ENCODE measurements at regions not wholly inside any gene's neighbourhood (a gene's known extent, or its start where the extent isn't known, plus 50 kb on each side); places are given as distances from the start of the nearest gene placed in this dataset.

DNA sequence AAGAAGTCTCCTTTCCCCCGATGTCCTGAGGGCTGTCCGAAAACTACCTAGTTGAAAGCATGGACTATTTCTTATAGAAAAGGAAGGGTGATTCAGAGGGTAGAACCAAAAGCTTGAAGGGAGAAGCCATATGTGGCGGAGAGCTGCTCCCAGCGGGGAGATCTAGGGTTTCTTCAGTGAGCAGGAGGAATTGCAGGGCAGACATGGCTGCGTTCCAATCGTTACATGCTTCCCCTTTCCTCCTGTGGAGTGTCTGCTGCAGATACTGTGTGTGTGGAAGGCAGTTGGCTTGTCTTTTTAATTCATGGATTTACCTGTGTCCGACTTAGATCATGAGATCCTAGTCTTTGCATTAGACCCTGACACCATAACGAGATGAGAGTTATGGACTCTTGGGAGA, 799.5 kb downstream of the QKI start:
- Histone ChIP-seq H3K4me1 (ENCODE audit: low read length) (no peaks in the 10 kb centered on the region), H3K27ac (ENCODE audit: low read length) (no peak overlapping the region), H2AFZ (ENCODE audit: low read depth, low read length) (no peak overlapping the region), H3K79me2 (ENCODE audit: low read length) (no peaks in the 10 kb centered on the region), H3K36me3 (replicated peaks; ENCODE audit: low read depth, low read length) (no peaks in the 10 kb centered on the region), H3K9ac (ENCODE audit: low read length) (no peak overlapping the region), H3K27me3 (ENCODE audit: low read depth, low read length) (no peaks in the 10 kb centered on the region), H3K4me3 (ENCODE audit: low read length) (no peak overlapping the region), H3K4me2 (ENCODE audit: low read length) (no peak overlapping the region), H3K9me3 (ENCODE audit: insufficient read depth, low read length) (no peaks in the 10 kb centered on the region), H4K20me1 (ENCODE audit: insufficient read depth, low read length) (no peaks in the 10 kb centered on the region)
- TF ChIP-seq, protein P1, sequence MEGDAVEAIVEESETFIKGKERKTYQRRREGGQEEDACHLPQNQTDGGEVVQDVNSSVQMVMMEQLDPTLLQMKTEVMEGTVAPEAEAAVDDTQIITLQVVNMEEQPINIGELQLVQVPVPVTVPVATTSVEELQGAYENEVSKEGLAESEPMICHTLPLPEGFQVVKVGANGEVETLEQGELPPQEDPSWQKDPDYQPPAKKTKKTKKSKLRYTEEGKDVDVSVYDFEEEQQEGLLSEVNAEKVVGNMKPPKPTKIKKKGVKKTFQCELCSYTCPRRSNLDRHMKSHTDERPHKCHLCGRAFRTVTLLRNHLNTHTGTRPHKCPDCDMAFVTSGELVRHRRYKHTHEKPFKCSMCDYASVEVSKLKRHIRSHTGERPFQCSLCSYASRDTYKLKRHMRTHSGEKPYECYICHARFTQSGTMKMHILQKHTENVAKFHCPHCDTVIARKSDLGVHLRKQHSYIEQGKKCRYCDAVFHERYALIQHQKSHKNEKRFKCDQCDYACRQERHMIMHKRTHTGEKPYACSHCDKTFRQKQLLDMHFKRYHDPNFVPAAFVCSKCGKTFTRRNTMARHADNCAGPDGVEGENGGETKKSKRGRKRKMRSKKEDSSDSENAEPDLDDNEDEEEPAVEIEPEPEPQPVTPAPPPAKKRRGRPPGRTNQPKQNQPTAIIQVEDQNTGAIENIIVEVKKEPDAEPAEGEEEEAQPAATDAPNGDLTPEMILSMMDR (IDR thresholded peaks at IDR 0.05; ENCODE audit: low read depth, low read length): no peak
- TF ChIP-seq EZH2phosphoT487 (IDR thresholded peaks at IDR 0.05; ENCODE audit: low read depth): no peak

DNA sequence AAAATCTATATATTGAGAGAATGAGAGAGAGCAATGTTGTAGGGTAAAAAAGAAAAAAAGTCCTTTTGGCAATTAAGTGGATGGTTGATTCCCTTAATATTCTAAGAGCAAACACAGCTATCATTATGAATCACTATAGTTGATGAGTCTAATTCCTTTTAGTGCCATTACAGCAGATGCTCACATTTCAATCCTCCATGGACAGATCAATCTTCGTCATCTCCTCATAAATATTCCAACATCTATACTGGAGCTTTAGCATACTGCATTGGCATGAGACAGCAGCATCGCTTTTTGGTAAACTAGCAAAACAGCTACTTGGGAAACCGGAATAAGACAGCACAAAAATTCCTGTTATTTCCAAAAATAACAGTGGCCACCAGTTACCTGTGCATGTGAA, 796.7 kb downstream of the QKI start:
- Histone ChIP-seq H3K9me3 (ENCODE audit: insufficient read depth, low read length) (no peaks in the 10 kb centered on the region), H3K36me3 (replicated peaks; ENCODE audit: low read depth, low read length) (no peaks in the 10 kb centered on the region), H2AFZ (ENCODE audit: low read depth, low read length) (no peak overlapping the region), H4K20me1 (ENCODE audit: insufficient read depth, low read length) (no peaks in the 10 kb centered on the region), H3K27me3 (ENCODE audit: low read depth, low read length) (no peaks in the 10 kb centered on the region), H3K79me2 (ENCODE audit: low read length) (no peaks in the 10 kb centered on the region), H3K9ac (ENCODE audit: low read length) (no peak overlapping the region), H3K4me2 (ENCODE audit: low read length) (no peak overlapping the region), H3K27ac (ENCODE audit: low read length) (no peak overlapping the region), H3K4me3 (ENCODE audit: low read length) (no peak overlapping the region), H3K4me1 (ENCODE audit: low read length) (no peaks in the 10 kb centered on the region)
- TF ChIP-seq, protein P1 (IDR thresholded peaks at IDR 0.05; ENCODE audit: low read depth, low read length): no peak
- no peak for TF ChIP-seq EZH2phosphoT487 (IDR thresholded peaks at IDR 0.05; ENCODE audit: low read depth)

DNA sequence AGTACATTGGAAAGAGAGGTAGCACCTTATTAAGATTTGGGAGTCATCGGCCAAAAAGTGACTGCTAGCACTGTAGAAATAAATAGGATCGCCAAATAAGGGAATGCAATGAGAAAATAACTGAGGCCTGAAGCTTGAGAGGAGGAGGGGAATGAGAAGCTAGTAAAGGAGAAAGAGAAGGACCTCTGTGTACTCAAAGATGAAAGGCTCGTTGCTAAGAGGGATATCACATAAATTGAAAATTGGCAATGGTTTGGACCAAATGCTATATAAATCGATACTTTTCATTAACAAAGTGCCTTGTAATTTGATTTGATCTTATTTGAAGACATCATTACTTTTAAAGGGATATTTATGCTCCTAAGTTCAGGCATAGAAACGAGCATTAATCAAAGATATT, 796.3 kb downstream of the QKI start:
- Histone ChIP-seq H3K4me2 (ENCODE audit: low read length) (no peak overlapping the region), H3K9ac (ENCODE audit: low read length) (no peak overlapping the region), H3K36me3 (replicated peaks; ENCODE audit: low read depth, low read length) (no peaks in the 10 kb centered on the region), H3K9me3 (ENCODE audit: insufficient read depth, low read length) (no peaks in the 10 kb centered on the region), H3K4me1 (ENCODE audit: low read length) (no peaks in the 10 kb centered on the region), H3K27ac (ENCODE audit: low read length) (no peak overlapping the region), H3K27me3 (ENCODE audit: low read depth, low read length) (no peaks in the 10 kb centered on the region), H2AFZ (ENCODE audit: low read depth, low read length) (no peak overlapping the region), H3K4me3 (ENCODE audit: low read length) (no peak overlapping the region), H3K79me2 (ENCODE audit: low read length) (no peaks in the 10 kb centered on the region), H4K20me1 (ENCODE audit: insufficient read depth, low read length) (no peaks in the 10 kb centered on the region)
- no peak for TF ChIP-seq EZH2phosphoT487 (IDR thresholded peaks at IDR 0.05; ENCODE audit: low read depth)

DNA sequence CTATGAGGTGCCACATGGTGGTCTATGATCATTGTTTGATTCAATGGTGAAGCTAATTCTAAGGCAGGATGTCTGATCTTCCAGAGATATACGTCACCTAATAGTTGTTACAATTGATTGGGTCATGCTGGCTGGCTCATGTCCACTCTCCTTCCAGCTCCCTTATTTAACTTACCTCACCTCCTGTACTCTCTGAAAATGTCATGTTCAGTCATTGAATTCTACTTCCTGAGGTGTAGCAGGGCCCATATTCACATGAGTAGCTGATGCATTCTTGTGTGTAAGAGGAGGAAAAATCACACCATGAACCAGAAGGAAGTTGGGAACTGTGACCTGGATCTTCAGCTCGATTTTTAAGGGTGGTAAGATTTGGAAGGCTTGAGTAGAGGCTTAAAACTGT, 795.8 kb downstream of the QKI start:
- no peaks in the 10 kb centered on the region for H3K36me3 ChIP-seq (replicated peaks; ENCODE audit: low read depth, low read length)
- H3K9ac ChIP-seq (ENCODE audit: low read length): no peak overlapping the region
- no peaks in the 10 kb centered on the region for H3K79me2 ChIP-seq (ENCODE audit: low read length)
- no peak overlapping the region for H3K4me2 ChIP-seq (ENCODE audit: low read length)
- H4K20me1 ChIP-seq (ENCODE audit: insufficient read depth, low read length): no peaks in the 10 kb centered on the region
- no peaks in the 10 kb centered on the region for H3K4me1 ChIP-seq (ENCODE audit: low read length)
- no peak for TF ChIP-seq EZH2phosphoT487 (IDR thresholded peaks at IDR 0.05; ENCODE audit: low read depth)
- TF ChIP-seq, protein P1 (IDR thresholded peaks at IDR 0.05; ENCODE audit: low read depth, low read length): no peak
- no peak overlapping the region for H2AFZ ChIP-seq (ENCODE audit: low read depth, low read length)
- no peak overlapping the region for H3K27ac ChIP-seq (ENCODE audit: low read length)
- no peaks in the 10 kb centered on the region for H3K27me3 ChIP-seq (ENCODE audit: low read depth, low read length)
- H3K9me3 ChIP-seq (ENCODE audit: insufficient read depth, low read length): no peaks in the 10 kb centered on the region
- H3K4me3 ChIP-seq (ENCODE audit: low read length): no peak overlapping the region

DNA sequence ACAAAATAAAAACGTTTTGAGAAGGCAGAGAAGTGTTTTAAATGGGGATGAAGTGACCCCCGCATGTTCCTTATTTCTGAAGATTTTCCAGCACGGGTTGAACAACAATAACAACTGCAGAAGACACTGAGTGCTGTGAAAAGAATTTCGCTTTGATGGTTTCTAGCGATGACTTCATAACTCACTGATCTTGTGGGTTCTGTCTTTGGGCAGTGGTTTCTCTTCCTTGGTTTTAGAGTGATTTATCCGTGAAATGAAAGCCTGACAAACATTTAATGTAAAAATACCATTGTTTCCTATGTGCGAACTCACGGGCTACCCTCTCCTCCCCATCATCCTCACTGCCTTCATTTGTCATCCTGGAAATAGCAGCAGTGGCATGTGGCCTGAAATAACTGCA, 793.9 kb downstream of the QKI start:
- Histone ChIP-seq H3K4me2 (ENCODE audit: low read length) (no peak overlapping the region), H3K27me3 (ENCODE audit: low read depth, low read length) (no peaks in the 10 kb centered on the region)
- no peak for TF ChIP-seq EZH2phosphoT487 (IDR thresholded peaks at IDR 0.05; ENCODE audit: low read depth)
- TF ChIP-seq, protein P1 (IDR thresholded peaks at IDR 0.05; ENCODE audit: low read depth, low read length): no peak

More for the DNA sequence above, 793.9 kb downstream of the QKI start:
- H3K4me3 ChIP-seq (ENCODE audit: low read length): no peak overlapping the region
- no peaks in the 10 kb centered on the region for H3K79me2 ChIP-seq (ENCODE audit: low read length)
- no peaks in the 10 kb centered on the region for H3K36me3 ChIP-seq (replicated peaks; ENCODE audit: low read depth, low read length)
- H3K27ac ChIP-seq (ENCODE audit: low read length): no peak overlapping the region
- no peak overlapping the region for H3K9ac ChIP-seq (ENCODE audit: low read length)
- H4K20me1 ChIP-seq (ENCODE audit: insufficient read depth, low read length): no peaks in the 10 kb centered on the region
- H3K9me3 ChIP-seq (ENCODE audit: insufficient read depth, low read length): no peaks in the 10 kb centered on the region
- H2AFZ ChIP-seq (ENCODE audit: low read depth, low read length): no peak overlapping the region
- no peaks in the 10 kb centered on the region for H3K4me1 ChIP-seq (ENCODE audit: low read length)
